HepG2 (cell line): ENCODE measurements at regions not wholly inside any gene's neighbourhood (a gene's known extent, or its start where the extent isn't known, plus 50 kb on each side); places are given as distances from the start of the nearest gene placed in this dataset.

Experiments
- ATAC-seq: fragments of 200-7000 bp; cut with Tn5 transposase; 3 replicates; pipeline ENCODE4 v1.9.1; 2020; ENCODE audit warnings: mild to moderate bottlenecking, moderate library complexity
- BruUV-seq: library from RNA; stranded (reverse); fragments of 400-500 nt; replicated peaks from 2 replicates; lab custom pipeline; 2021; lab: Mats Ljungman, UMichigan
- CTCF ChIA-PET: fragments of 300-600 bp; formaldehyde crosslinking; extraction: SDS; loops from one replicate; lab custom pipeline; 2021; ENCODE audit warnings: low total read pairs, inconsistent platforms, low intra/inter-chr PET ratio; lab: Yijun Ruan, JAX
- POLR2A ChIA-PET: fragments of 350-600 bp; sonication (Branson Sonifier 250); formaldehyde crosslinking; loops from one replicate; lab custom pipeline; 2020; ENCODE audit warnings: antibody characterized with exemption, inconsistent platforms; lab: Yijun Ruan, JAX
- DNase-seq: peaks from one replicate; pipeline ENCODE4 v3.0.0-alpha.2; 2015; ENCODE audit warnings: low spot score
- FAIRE-seq: peaks from 3 replicates; lab custom pipeline; 2011; peaks lifted over from hg19 to GRCh38; lab: Jason Lieb, UNC
- H2AFZ ChIP-seq: one replicate; pipeline ENCODE4 v1.6.1; 2011; ENCODE audit warnings: low read length, inconsistent platforms
- H3K27ac ChIP-seq: fragments of 300-600 bp; 3 replicates; pipeline ENCODE4 v1.8.0; 2011; ENCODE audit warnings: mixed run types, mild to moderate bottlenecking, mixed read lengths, low read length, inconsistent platforms; ENCODE audit not compliant: insufficient read depth; ENCODE audit errors: extremely low read length
- H3K27me3 ChIP-seq, 2 experiments: fragments of 200-600 bp in 1 of 2; 2 replicates in 1 of 2; 3 replicates in 1 of 2; pipeline versions ENCODE4 v1.6.0 to v1.8.0; 2011; ENCODE audit warnings: low read length in 2 of 2, mild to moderate bottlenecking in 2 of 2, moderate library complexity in 2 of 2, inconsistent platforms in 1 of 2; ENCODE audit not compliant: insufficient read depth in 2 of 2, control insufficient read depth in 1 of 2
- H3K36me3 ChIP-seq, 2 experiments: fragments of 200-600 bp in 1 of 2; replicated peaks in 1 of 2; 2 replicates in 1 of 2; 3 replicates in 1 of 2; pipeline versions ENCODE4 v1.5.1 to v1.8.0; 2011; ENCODE audit warnings: low read length in 2 of 2, inconsistent platforms in 1 of 2; ENCODE audit not compliant: insufficient read depth in 2 of 2, control insufficient read depth in 1 of 2
- H3K4me1 ChIP-seq: 2 replicates; pipeline ENCODE4 v1.5.1; 2012; ENCODE audit warnings: low read length, inconsistent platforms; ENCODE audit not compliant: insufficient read depth
- H3K4me2 ChIP-seq: 2 replicates; pipeline ENCODE4 v1.6.0; 2011; ENCODE audit warnings: low read depth, low read length, inconsistent platforms
- H3K4me3 ChIP-seq, 3 experiments: fragments of 200-600 bp in 1 of 3; sonication (generic), shearing (Covaris generic) in 1 of 3; replicated peaks in 1 of 3; 2 replicates each; pipeline ENCODE4 v1.5.1; 2011 to 2016; ENCODE audit warnings: low read length in 3 of 3, inconsistent platforms in 2 of 3, low read depth in 2 of 3, mild to moderate bottlenecking in 2 of 3, control low read depth in 1 of 3, mixed read lengths in 1 of 3; ENCODE audit not compliant: insufficient read depth in 1 of 3
- H3K79me2 ChIP-seq: one replicate; pipeline ENCODE4 v1.6.1; 2011; ENCODE audit warnings: low read length, inconsistent platforms; ENCODE audit not compliant: insufficient read depth
- H3K9ac ChIP-seq: 2 replicates; pipeline ENCODE4 v1.6.0; 2011; ENCODE audit warnings: mild to moderate bottlenecking, low read depth, low read length, inconsistent platforms; ENCODE audit not compliant: insufficient read depth
- H3K9me3 ChIP-seq: 2 replicates; pipeline ENCODE4 v1.5.1; 2012; ENCODE audit warnings: mild to moderate bottlenecking, low read length
- H4K20me1 ChIP-seq: 2 replicates; pipeline ENCODE4 v1.6.0; 2011; ENCODE audit warnings: inconsistent platforms, mild to moderate bottlenecking, low read length, moderate library complexity; ENCODE audit not compliant: insufficient read depth
- ASH2L ChIP-seq: fragments of 300-600, 200-600 bp; sonication (generic); IDR thresholded peaks from 2 replicates; pipeline ENCODE4 v1.7.0; 2017; ENCODE audit warnings: low read depth, mild to moderate bottlenecking, moderate library complexity, mixed read lengths, low read length; ENCODE audit not compliant: insufficient read length
- HNF4A ChIP-seq: sonication (generic); formaldehyde crosslinking; IDR thresholded peaks from 2 replicates; pipeline ENCODE4 v1.4.0; 2020; ENCODE audit warnings: missing genetic modification reagents
- MYC ChIP-seq: sonication (generic); formaldehyde crosslinking; IDR thresholded peaks from 2 replicates; pipeline ENCODE4 v1.9.0; 2021; ENCODE audit warnings: missing genetic modification reagents, borderline replicate concordance
- MYNN ChIP-seq: sonication (generic); formaldehyde crosslinking; IDR thresholded peaks from 2 replicates; pipeline ENCODE4 v1.4.0; 2020; ENCODE audit warnings: mild to moderate bottlenecking, low read depth, missing genetic modification reagents
- RARA ChIP-seq: IDR thresholded peaks from 2 replicates; pipeline ENCODE4 v1.6.1; 2016; ENCODE audit warnings: missing genetic modification reagents, missing compliant biosample characterization
- SMARCC2 ChIP-seq: fragments of 450-650 bp; IDR thresholded peaks from 2 replicates; pipeline ENCODE4 v1.6.1; 2017; ENCODE audit warnings: antibody characterized with exemption, mild to moderate bottlenecking
- THAP7 ChIP-seq: sonication (generic); formaldehyde crosslinking; IDR thresholded peaks from 2 replicates; pipeline ENCODE4 v1.8.1; 2023; ENCODE audit warnings: mild to moderate bottlenecking, missing genetic modification reagents
- XRCC5 ChIP-seq: fragments of 200-400 bp; formaldehyde crosslinking; optimal IDR thresholded peaks from 2 replicates; pipeline ENCODE3; 2017; ENCODE audit warnings: mild to moderate bottlenecking, low read length
- ZBTB8A ChIP-seq: sonication (generic); formaldehyde crosslinking; IDR thresholded peaks from 2 replicates; pipeline ENCODE4 v1.4.0; 2020; ENCODE audit warnings: mild to moderate bottlenecking, low read depth, missing genetic modification reagents, borderline replicate concordance
- ZNF101 ChIP-seq: sonication (generic); formaldehyde crosslinking; IDR thresholded peaks from 2 replicates; pipeline ENCODE4 v1.4.0; 2020; ENCODE audit warnings: mild to moderate bottlenecking, low read depth, missing genetic modification reagents, borderline replicate concordance
- ZNF205 ChIP-seq: IDR thresholded peaks from 2 replicates; pipeline ENCODE4 v1.6.1; 2018; ENCODE audit warnings: missing biosample characterization, missing genetic modification reagents
- ZNF318 ChIP-seq: sonication (generic); formaldehyde crosslinking; IDR thresholded peaks from 2 replicates; pipeline ENCODE4 v1.4.0; 2020; ENCODE audit warnings: mild to moderate bottlenecking, missing genetic modification reagents
- in situ Hi-C: cut with HindIII; loops from 2 replicates; pipeline ENCODE4 v1.10.0; 2017; ENCODE audit warnings: low pct_unique_long_range_greater_than_20kb; ENCODE audit not compliant: extremely low pct_ligation_motif_present
- intact Hi-C: fragments of 100-400 bp; cut with micrococcal nuclease; formaldehyde crosslinking; loops from one replicate; pipeline ENCODE4 v1.10.0; 2022; ENCODE audit not compliant: unreplicated experiment

- in situ Hi-C loops, result no loop called here
- BruUV-seq, result no TSS peak
- H3K4me3 ChIP-seq, result no peak overlapping the region
- no peak for TF ChIP-seq MYNN (CRISPR knock-in tag)
- TF ChIP-seq ASH2L, result no peak
- no peak for TF ChIP-seq ZBTB8A (CRISPR knock-in tag)
- TF ChIP-seq ZNF205 (CRISPR knock-in tag), result no peak
- no peak for TF ChIP-seq HNF4A (CRISPR knock-in tag)
- no peak for TF ChIP-seq THAP7 (CRISPR knock-in tag)
- TF ChIP-seq SMARCC2, result no peak
- no peak for TF ChIP-seq RARA (CRISPR knock-in tag)
- TF ChIP-seq ZNF101, result no peak
- no peak for TF ChIP-seq ZNF318 (CRISPR knock-in tag)
- no peak for TF ChIP-seq XRCC5
- TF ChIP-seq MYC, result no peak
- TF ChIP-seq, all 625 proteins: peak for 0
- Histone ChIP-seq H3K4me1 (no peaks in the 10 kb centered on the region), H3K36me3 (no peaks in the 10 kb centered on the region), H2AFZ (no peak overlapping the region), H3K27ac (no peak overlapping the region), H3K9ac (no peak overlapping the region), H3K4me2 (no peak overlapping the region), H3K79me2 (no peaks in the 10 kb centered on the region), H4K20me1 (no peaks in the 10 kb centered on the region), H3K27me3 (no peaks in the 10 kb centered on the region), H3K9me3 (no peaks in the 10 kb centered on the region)
- ATAC-seq (no peak), FAIRE-seq (no peak), DNase-seq (no peak)
- intact Hi-C loops, result no loop called here
- ChIA-PET POLR2A (no interaction called here), CTCF (no interaction called here)
Observed at GRCh38 chr4:100889898-100890297, 372.1 kb upstream of the EMCN start.
